ENCODE measurements at regions not wholly inside any gene's neighbourhood (a gene's known extent, or its start where the extent isn't known, plus 50 kb on each side); places are given as distances from the start of the nearest gene placed in this dataset.
"Not testable (repeated sequence)": the region's sequence is repeated elsewhere in the genome, so short reads cannot be mapped to it uniquely, and the experiment has no call there.

GRCh38 chr3:71951842-71952241 lies 166.9 kb upstream of the PROK2 start:
- DNase-seq (ENCODE audit: low read depth in 2 of 3, low spot score in 2 of 3): no peak

DNA sequence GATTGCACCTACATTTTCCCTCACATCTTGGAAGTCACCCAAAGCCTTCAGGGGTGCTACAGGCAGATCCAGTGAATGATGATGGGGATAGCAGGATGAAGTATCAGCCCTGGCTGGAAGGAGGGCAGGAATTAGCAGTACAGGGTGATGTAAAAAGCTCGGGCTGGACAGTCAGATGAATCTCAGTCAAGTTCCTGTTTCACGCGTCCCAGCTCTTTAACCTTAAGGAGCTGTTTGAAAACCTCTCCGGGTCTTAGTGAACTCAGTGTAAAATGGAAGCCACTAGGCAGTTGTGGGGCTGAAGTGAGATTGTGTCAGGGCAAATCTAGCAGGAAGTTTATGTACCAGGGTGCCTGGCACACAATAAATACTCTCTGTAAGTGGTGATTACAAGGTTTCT lies 166.4 kb upstream of the PROK2 start:
- DNase-seq (ENCODE audit: low read depth in 2 of 3, low spot score in 2 of 3): no peak

DNA sequence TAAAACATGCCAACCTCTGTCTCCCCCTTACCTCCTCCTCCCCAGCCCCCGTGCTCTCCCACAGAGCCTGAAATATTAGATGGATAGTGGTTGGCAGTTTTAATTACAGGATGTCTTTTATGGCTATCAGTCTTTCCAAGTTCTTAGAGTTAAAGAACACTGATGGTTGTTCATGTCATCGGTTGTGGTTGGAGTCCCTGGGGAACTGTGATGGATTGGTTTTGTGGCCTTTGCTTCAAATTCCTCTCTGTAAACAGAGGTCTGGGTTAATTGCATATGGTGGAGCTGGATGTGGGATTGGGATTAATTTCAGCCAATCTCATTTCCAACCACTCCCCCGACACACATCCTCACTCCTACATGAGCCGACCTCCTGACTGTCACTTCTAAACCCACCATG lies 164.5 kb upstream of the PROK2 start:
- no peak for DNase-seq (ENCODE audit: low read depth in 2 of 3, low spot score in 2 of 3)

- DNase-seq (ENCODE audit: low read depth in 2 of 3, low spot score in 2 of 3): no peak
Observed at GRCh38 chr3:71944482-71945065, 159.6 kb upstream of the PROK2 start.

- no peak for DNase-seq (ENCODE audit: low read depth in 2 of 3, low spot score in 2 of 3)
Observed at GRCh38 chr3:71942432-71943187, 157.7 kb upstream of the PROK2 start.

GRCh38 chr3:71940486-71940885 lies 155.5 kb upstream of the PROK2 start:
- DNase-seq (ENCODE audit: low read depth in 2 of 3, low spot score in 2 of 3): no peak

GRCh38 chr3:71938081-71938480 lies 153.1 kb upstream of the PROK2 start:
- DNase-seq (ENCODE audit: low read depth in 2 of 3, low spot score in 2 of 3): not testable (repeated sequence)

GRCh38 chr3:71936681-71937080 lies 151.7 kb upstream of the PROK2 start:
- DNase-seq (ENCODE audit: low read depth in 2 of 3, low spot score in 2 of 3): no peak

DNA sequence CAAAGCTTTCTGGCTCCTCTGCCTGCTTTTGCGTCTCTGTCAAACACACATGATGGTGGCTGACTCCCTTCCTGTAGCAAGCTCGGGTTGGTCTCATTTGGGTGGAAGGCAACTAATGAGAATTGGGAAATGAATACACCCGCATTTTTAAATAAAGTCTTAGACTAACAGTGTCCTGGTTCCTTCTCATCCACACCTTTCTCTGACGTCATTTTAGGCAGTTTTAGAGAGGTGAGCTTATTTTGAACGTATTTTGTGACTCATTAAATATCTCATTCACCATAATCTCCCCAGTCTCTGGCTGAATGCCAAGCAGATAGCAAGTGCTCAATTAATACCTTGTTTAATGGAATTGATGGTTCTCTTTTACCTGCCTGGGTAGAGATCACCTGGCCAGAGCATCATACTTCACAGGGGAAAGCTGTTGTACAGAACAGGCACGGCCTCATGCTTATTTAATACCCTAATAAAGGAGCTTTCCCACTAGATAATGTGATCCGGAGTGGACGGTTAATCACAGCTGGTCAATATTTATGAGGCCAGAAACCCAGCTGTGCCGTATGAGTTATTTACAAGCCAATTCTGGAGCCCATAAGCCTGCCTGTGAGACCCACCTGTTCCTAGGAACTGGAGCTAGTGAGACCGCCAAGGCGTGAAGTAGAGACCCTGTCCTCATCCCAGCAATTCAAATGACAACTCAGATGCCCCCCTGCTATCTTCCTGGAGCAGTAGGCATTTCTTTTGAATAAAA lies 149.7 kb upstream of the PROK2 start:
- DNase-seq (ENCODE audit: low read depth in 2 of 3, low spot score in 2 of 3): no peak

GRCh38 chr3:71931922-71932321 lies 147.0 kb upstream of the PROK2 start:
- no peak for DNase-seq (ENCODE audit: low read depth in 2 of 3, low spot score in 2 of 3)

DNA sequence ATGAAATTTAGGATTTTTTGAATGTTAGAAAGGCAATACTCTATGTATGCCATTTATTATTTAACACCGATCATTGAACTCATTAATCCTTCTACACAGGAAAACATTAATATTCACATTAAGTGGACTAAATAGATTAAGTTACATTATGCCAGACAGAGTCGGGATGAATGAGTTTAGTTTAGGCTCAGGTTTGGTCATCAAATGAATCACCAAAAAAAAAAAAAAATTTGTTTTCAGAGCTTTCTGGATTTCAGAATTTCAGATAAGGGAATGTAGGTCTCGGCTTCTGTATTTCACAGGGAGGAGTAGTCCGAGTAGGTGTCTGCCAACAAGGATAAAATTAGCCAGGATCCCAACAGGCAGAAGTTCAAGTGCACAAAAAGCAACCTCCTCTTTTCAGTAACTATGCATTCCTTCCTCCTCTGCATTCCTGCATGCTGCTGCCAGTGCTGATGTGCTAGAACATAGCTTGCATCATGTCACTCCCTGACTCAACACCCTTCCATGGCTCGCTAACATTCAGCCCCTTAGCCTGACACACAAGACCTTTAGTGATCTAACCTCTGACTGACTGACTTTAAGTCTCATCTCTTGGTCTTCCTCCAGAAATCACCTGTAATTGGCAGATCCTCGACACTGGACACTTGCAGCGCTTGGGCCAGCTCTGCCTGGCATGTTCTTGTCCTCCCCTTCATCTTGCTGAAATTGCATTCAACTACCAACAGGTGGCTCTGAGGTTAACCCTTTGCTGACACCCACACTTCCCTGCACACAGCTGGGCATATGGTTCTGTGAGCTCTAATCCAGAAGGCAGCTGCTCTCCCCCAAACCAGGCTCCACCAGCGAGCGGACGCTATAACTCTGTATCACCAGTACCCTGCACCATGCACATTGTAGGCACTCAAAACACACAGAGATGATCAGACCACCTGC lies 145.4 kb upstream of the PROK2 start:
- no peak for DNase-seq (ENCODE audit: low read depth in 2 of 3, low spot score in 2 of 3)

DNA sequence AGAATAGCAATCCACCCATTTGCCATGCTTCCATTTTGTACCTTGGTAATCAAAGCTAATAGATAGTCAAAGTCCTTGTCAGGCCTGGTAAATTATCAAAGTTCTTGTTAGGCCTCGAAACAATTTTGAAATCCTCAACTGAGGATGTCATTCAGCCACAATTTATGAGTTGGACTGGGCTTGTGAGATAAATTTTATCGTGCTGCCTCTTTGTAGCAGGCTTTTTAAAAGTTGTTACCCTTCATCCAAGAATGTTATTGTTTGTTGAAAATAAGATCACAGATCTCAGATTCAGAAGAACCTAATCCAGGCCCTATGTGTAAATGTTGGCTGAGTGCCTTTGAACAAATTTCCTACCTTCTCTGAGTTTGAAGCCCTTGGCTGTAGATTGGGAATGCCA lies 143.3 kb upstream of the PROK2 start:
- no peak for DNase-seq (ENCODE audit: low read depth in 2 of 3, low spot score in 2 of 3)

- DNase-seq (ENCODE audit: low read depth in 2 of 3, low spot score in 2 of 3): no peak
Observed at GRCh38 chr3:71927505-71928066, 142.6 kb upstream of the PROK2 start.

GRCh38 chr3:71926616-71927015 lies 141.7 kb upstream of the PROK2 start:
- no peak for DNase-seq (ENCODE audit: low read depth in 2 of 3, low spot score in 2 of 3)

GRCh38 chr3:71926262-71926600 lies 141.3 kb upstream of the PROK2 start:
- no peak for DNase-seq (ENCODE audit: low read depth in 2 of 3, low spot score in 2 of 3)

- not testable (repeated sequence) for DNase-seq (ENCODE audit: low read depth in 2 of 3, low spot score in 2 of 3)
Observed at GRCh38 chr3:71925511-71926261, 140.7 kb upstream of the PROK2 start.

GRCh38 chr3:71924721-71925120 lies 139.8 kb upstream of the PROK2 start:
- DNase-seq (ENCODE audit: low read depth in 2 of 3, low spot score in 2 of 3): no peak

GRCh38 chr3:71921036-71921435 lies 136.1 kb upstream of the PROK2 start:
- no peak for DNase-seq (ENCODE audit: low read depth in 2 of 3, low spot score in 2 of 3)

DNA sequence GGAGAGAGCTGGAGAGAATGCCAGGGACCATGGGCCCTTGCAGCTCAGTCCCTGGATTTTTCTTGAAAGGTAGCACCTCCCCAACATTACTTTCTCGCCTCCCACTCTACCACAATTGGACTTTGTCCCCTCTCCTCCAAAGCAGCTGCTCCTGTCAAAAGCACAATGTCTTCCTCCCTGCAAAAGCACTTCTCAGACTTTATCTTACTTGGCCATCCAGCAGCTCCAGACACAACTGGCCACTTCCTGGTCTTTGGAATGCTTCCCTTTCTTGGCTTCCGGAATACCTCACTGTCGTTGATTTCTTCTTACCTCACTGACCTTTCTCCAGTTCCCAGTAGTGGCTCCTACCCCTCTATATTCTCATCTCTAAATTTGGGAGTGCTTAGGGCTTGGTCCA lies 134.6 kb upstream of the PROK2 start:
- DNase-seq (ENCODE audit: low read depth in 2 of 3, low spot score in 2 of 3): no peak

- no peak for DNase-seq (ENCODE audit: low read depth in 2 of 3, low spot score in 2 of 3)
Observed at GRCh38 chr3:71917545-71917944, 132.6 kb upstream of the PROK2 start.

Data from activated CD8-positive, alpha-beta memory T cell treated with anti-CD3 and anti-CD28 coated beads for 48 hours (primary cell).